Retinal pigment epithelial cell (primary cell): ENCODE measurements at regions not wholly inside any gene's neighbourhood (a gene's known extent, or its start where the extent isn't known, plus 50 kb on each side); places are given as distances from the start of the nearest gene placed in this dataset.
"Not testable (repeated sequence)": the region's sequence is repeated elsewhere in the genome, so short reads cannot be mapped to it uniquely, and the experiment has no call there.

Experiments
- DNase-seq: peaks from one replicate; pipeline ENCODE4 v3.0.0-alpha.2; 2010; ENCODE audit warnings: low read depth
- H3K4me3 ChIP-seq: 2 replicates; pipeline ENCODE4 v1.5.1; 2011; ENCODE audit warnings: mild to moderate bottlenecking, low read length, control low read depth, moderate library complexity
- TF ChIP-seq, protein P1 (sequence below): conservative IDR thresholded peaks from 2 replicates; pipeline ENCODE4 v1.5.1; 2011; ENCODE audit warnings: low read depth, low read length, control low read depth, inconsistent platforms

- TF ChIP-seq, protein P1, sequence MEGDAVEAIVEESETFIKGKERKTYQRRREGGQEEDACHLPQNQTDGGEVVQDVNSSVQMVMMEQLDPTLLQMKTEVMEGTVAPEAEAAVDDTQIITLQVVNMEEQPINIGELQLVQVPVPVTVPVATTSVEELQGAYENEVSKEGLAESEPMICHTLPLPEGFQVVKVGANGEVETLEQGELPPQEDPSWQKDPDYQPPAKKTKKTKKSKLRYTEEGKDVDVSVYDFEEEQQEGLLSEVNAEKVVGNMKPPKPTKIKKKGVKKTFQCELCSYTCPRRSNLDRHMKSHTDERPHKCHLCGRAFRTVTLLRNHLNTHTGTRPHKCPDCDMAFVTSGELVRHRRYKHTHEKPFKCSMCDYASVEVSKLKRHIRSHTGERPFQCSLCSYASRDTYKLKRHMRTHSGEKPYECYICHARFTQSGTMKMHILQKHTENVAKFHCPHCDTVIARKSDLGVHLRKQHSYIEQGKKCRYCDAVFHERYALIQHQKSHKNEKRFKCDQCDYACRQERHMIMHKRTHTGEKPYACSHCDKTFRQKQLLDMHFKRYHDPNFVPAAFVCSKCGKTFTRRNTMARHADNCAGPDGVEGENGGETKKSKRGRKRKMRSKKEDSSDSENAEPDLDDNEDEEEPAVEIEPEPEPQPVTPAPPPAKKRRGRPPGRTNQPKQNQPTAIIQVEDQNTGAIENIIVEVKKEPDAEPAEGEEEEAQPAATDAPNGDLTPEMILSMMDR: no peak
- H3K4me3 ChIP-seq: no peak overlapping the region
Observed at GRCh38 chr12:131210506-131211339, 257.0 kb downstream of the ADGRD1 start.

DNA sequence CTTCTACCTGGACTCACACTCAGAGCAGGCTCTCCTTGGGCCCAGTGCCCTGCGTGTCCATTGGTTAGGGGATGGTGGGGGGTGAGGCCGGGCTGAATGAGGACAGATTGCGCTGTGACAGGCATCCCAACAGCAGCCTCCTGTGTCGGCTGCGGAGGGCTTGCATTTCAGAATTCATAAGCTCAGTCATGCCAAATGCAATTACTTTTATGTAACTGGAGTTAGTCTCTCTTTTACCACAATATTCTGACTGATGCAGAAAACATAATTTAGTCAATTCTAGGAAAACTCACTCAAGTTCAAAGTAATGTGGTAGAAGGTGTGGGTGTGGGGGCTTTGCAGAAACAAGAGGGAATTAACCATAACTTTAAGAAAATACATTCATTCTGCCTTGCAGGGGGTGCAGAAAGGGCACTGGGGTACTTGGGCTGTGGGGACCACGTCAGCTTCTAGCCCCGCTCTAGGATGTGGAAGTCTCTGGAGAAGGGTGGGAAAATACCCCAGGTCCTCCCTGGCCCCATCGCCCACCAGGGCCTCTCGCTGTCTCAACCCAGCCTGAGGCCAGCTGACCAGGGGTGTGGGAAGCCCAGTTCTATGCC is 257.7 kb downstream of the ADGRD1 start:
- no peak for DNase-seq
- H3K4me3 ChIP-seq: no peak overlapping the region
- TF ChIP-seq, protein P1: no peak

More at GRCh38 chr12:131210506-131211339, 257.0 kb downstream of the ADGRD1 start:
- DNase-seq: no peak

- TF ChIP-seq, protein P1: no peak
- no peak overlapping the region for H3K4me3 ChIP-seq
- no peak for DNase-seq
Observed at GRCh38 chr12:131213896-131214442, 260.3 kb downstream of the ADGRD1 start.

DNA sequence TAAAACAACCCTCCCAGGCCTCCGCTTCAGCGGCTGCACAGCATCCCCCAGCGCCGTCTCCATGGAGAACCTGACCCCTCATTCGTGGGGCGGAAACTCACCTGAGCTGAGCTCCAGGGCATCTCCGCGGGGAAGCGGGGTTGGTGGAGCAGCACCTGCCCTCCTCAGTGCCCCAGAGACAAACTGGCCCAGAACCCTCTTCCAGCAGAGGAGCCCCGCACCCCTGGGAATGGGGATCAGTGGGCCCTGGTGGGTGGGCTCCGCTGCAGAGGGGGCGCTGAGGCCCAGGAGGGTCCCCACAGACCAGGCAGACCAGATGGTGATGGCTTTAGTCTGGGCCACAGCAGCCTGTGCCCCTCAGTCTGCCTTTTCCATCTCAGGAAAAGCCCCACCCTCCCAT is 261.2 kb downstream of the ADGRD1 start:
- DNase-seq, H3K4me3 ChIP-seq: not testable (repeated sequence)

- not testable (repeated sequence) for DNase-seq
Observed at GRCh38 chr12:131216587-131216986, 262.9 kb downstream of the ADGRD1 start.

DNA sequence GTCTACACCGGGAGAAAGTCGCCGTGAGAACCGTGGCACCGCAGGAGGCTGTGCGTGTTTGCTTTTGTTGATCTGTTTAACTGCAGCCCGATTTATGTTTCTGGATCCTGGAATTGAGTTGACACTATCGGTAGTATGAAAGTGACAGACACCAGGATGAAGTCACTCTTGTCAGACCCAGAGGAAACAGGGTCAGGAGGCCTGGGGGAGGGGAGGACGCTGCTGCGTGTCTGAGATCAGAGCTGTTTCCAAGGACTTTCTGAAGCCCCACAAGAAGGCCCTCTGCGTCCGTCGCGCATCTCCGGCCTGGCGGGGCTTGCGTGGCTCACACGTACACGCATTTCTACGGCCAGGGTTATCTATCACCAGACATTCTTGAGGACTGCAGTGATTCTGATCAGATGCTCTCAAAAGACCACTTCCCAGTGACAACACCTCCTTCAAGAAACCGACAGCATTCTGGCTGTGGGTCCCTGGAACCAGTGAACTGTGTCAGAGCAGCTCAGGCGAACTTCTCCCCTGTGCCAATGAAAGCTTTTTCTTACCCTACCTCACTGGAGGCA is 263.4 kb downstream of the ADGRD1 start:
- H3K4me3 ChIP-seq: no peak overlapping the region
- TF ChIP-seq, protein P1: no peak
- no peak for DNase-seq

More at GRCh38 chr12:131216587-131216986, 262.9 kb downstream of the ADGRD1 start:
- H3K4me3 ChIP-seq: not testable (repeated sequence)

GRCh38 chr12:131218026-131218922 is 264.6 kb downstream of the ADGRD1 start:
- H3K4me3 ChIP-seq: no peak overlapping the region
- TF ChIP-seq, protein P1: no peak
- DNase-seq: no peak
